Islet precursor cell (in vitro differentiated cells): ENCODE measurements at regions not wholly inside any gene's neighbourhood (a gene's known extent, or its start where the extent isn't known, plus 50 kb on each side); places are given as distances from the start of the nearest gene placed in this dataset.
"Not testable (repeated sequence)": the region's sequence is repeated elsewhere in the genome, so short reads cannot be mapped to it uniquely, and the experiment has no call there.

Experiments
- DNase-seq: peaks from one replicate; pipeline ENCODE4 v3.0.0-alpha.2; 2018

- DNase-seq, result no peak
Measured at GRCh38 chr4:73348185-73348584, 55.9 kb upstream of the ALB start.

GRCh38 chr4:73347497-73347896 is 56.6 kb upstream of the ALB start:
- no peak for DNase-seq

- DNase-seq, result no peak
Measured at GRCh38 chr4:73345399-73345975, 58.6 kb upstream of the ALB start.

- DNase-seq, result no peak
Measured at GRCh38 chr4:73344106-73344505, 60.0 kb upstream of the ALB start.

GRCh38 chr4:73343432-73343831 is 60.7 kb upstream of the ALB start:
- no peak for DNase-seq

GRCh38 chr4:73341454-73341853 is 62.6 kb upstream of the ALB start:
- peak; percentile 79 for DNase-seq

GRCh38 chr4:73340917-73341316 is 63.2 kb upstream of the ALB start:
- DNase-seq, result no peak

- DNase-seq, result no peak
Measured at GRCh38 chr4:73335679-73336078, 68.4 kb upstream of the ALB start.

- DNase-seq, result not testable (repeated sequence)
Measured at GRCh38 chr4:73332012-73332411, 72.1 kb upstream of the ALB start.

GRCh38 chr4:73329300-73329699 is 70.7 kb upstream of the ANKRD17 start:
- DNase-seq, result no peak

GRCh38 chr4:73325776-73326175 is 67.2 kb upstream of the ANKRD17 start:
- not testable (repeated sequence) for DNase-seq

- DNase-seq, result no peak
Measured at GRCh38 chr4:73317092-73317491, 58.5 kb upstream of the ANKRD17 start.

GRCh38 chr4:73315091-73315490 is 56.5 kb upstream of the ANKRD17 start:
- DNase-seq, result no peak

GRCh38 chr4:73312967-73313366 is 54.4 kb upstream of the ANKRD17 start:
- DNase-seq, result no peak

GRCh38 chr4:73311428-73311827 is 52.8 kb upstream of the ANKRD17 start:
- no peak for DNase-seq

GRCh38 chr4:73309211-73309610 is 50.6 kb upstream of the ANKRD17 start:
- no peak for DNase-seq
